A549 (cell line): ENCODE measurements at regions not wholly inside any gene's neighbourhood (a gene's known extent, or its start where the extent isn't known, plus 50 kb on each side); places are given as distances from the start of the nearest gene placed in this dataset.

ENCODE experiments used
- ATAC-seq, 2 experiments: fragments of 200-7000 bp in 1 of 2; fragments of >200 bp in 1 of 2; cut with Nextera tagmentation in 1 of 2; cut with Tn5 transposase in 1 of 2; 3 replicates each; pipeline versions ENCODE4 v1.8.0 to v1.9.1; 2018 to 2020; ENCODE audit warnings: mild to moderate bottlenecking in 1 of 2, moderate library complexity in 1 of 2
- CTCF ChIA-PET: fragments of 300-600 bp; sonication (Branson Sonifier 250); formaldehyde crosslinking; extraction: SDS; loops from one replicate; lab custom pipeline; 2021; ENCODE audit warnings: antibody characterized with exemption, inconsistent platforms; lab: Yijun Ruan, JAX
- POLR2A ChIA-PET: fragments of 350-600 bp; formaldehyde crosslinking; extraction: SDS; loops from one replicate; lab custom pipeline; 2021; ENCODE audit warnings: antibody characterized with exemption, inconsistent platforms; lab: Yijun Ruan, JAX
- DNase-seq, 2 experiments: peaks; one replicate each; pipeline versions ENCODE4 v3.0.0 to v3.0.0-alpha.2; 2011 to 2016; ENCODE audit warnings: low read depth in 1 of 2, low spot score in 1 of 2
- FAIRE-seq: peaks from 2 replicates; lab custom pipeline; 2011; peaks lifted over from hg19 to GRCh38; lab: Jason Lieb, UNC
- H3K27ac ChIP-seq, 2 experiments: fragments of >200 bp; sonication (Bioruptor Twin); formaldehyde crosslinking; 3 replicates each; pipeline ENCODE4 v1.5.1; 2016 to 2017
- H3K4me1 ChIP-seq: fragments of >200 bp; sonication (Bioruptor Twin); formaldehyde crosslinking; 3 replicates; pipeline ENCODE4 v1.6.1; 2016
- H3K4me2 ChIP-seq: fragments of >200 bp; sonication (Bioruptor Twin); formaldehyde crosslinking; 3 replicates; pipeline ENCODE4 v1.6.1; 2016
- H3K4me3 ChIP-seq: fragments of >200 bp; sonication (Bioruptor Twin); formaldehyde crosslinking; 3 replicates; pipeline ENCODE4 v1.5.1; 2016
- H3K9me3 ChIP-seq: fragments of >200 bp; sonication (Bioruptor Twin); formaldehyde crosslinking; 3 replicates; pipeline ENCODE4 v1.6.1; 2016
- BHLHE40 ChIP-seq: IDR thresholded peaks from 2 replicates; pipeline ENCODE4 v1.6.1; 2012; ENCODE audit warnings: low read depth, low read length, inconsistent platforms
- CBX8 ChIP-seq: fragments of 200-600 bp; sonication (generic); IDR thresholded peaks from 2 replicates; pipeline ENCODE4 v1.6.1; 2016
- CEBPB ChIP-seq, 2 experiments: fragments of >200 bp in 1 of 2; sonication (Bioruptor Twin) in 1 of 2; formaldehyde crosslinking in 1 of 2; IDR thresholded peaks; 2 replicates each; pipeline ENCODE4 v1.6.1; 2012 to 2016
- EHF ChIP-seq: fragments of 250-450 bp; sonication (Bioruptor Pico); IDR thresholded peaks from 2 replicates; pipeline ENCODE4 v1.5.0; 2020; ENCODE audit warnings: mild to moderate bottlenecking
- EP300 ChIP-seq, 2 experiments: fragments of >200 bp; sonication (Bioruptor Twin); formaldehyde crosslinking; IDR thresholded peaks; 2 replicates in 1 of 2; 3 replicates in 1 of 2; pipeline ENCODE4 v1.6.1; 2016 to 2017
- ESRRA ChIP-seq: fragments of 150-350 bp; IDR thresholded peaks from 2 replicates; pipeline ENCODE4 v1.6.1; 2014; ENCODE audit warnings: mild to moderate bottlenecking, low read length, borderline replicate concordance
- FOSB ChIP-seq: fragments of 250-450 bp; sonication (Bioruptor Pico); IDR thresholded peaks from 2 replicates; pipeline ENCODE4 v1.5.0; 2020; ENCODE audit warnings: mild to moderate bottlenecking, moderate library complexity
- FOXS1 ChIP-seq: fragments of 250-450 bp; sonication (Bioruptor Pico); IDR thresholded peaks from 2 replicates; pipeline ENCODE4 v1.5.0; 2020; ENCODE audit warnings: mild to moderate bottlenecking, moderate library complexity
- HDAC2 ChIP-seq: fragments of 200-600 bp; sonication (generic); IDR thresholded peaks from 2 replicates; pipeline ENCODE4 v1.6.1; 2016
- HOXB13 ChIP-seq: fragments of 250-450 bp; sonication (Bioruptor Pico); IDR thresholded peaks from 2 replicates; pipeline ENCODE4 v1.5.0; 2020; ENCODE audit warnings: low read depth, mild to moderate bottlenecking, moderate library complexity
- HOXB5 ChIP-seq: fragments of 250-450 bp; sonication (Bioruptor Pico); IDR thresholded peaks from 2 replicates; pipeline ENCODE4 v1.5.0; 2020; ENCODE audit warnings: mild to moderate bottlenecking, moderate library complexity
- JUN ChIP-seq, 2 experiments: fragments of >200 bp; sonication (Bioruptor Twin); formaldehyde crosslinking; IDR thresholded peaks; 2 replicates in 1 of 2; 3 replicates in 1 of 2; pipeline ENCODE4 v1.6.1; 2016 to 2017
- JUNB ChIP-seq: fragments of >200 bp; sonication (Bioruptor Twin); formaldehyde crosslinking; IDR thresholded peaks from 2 replicates; pipeline ENCODE4 v1.6.1; 2016
- KDM1A ChIP-seq: fragments of 200-600 bp; sonication (generic); IDR thresholded peaks from 2 replicates; pipeline ENCODE4 v1.6.1; 2016; ENCODE audit warnings: low read depth, mild to moderate bottlenecking
- KDM5A ChIP-seq: fragments of 200-600 bp; sonication (generic); IDR thresholded peaks from 2 replicates; pipeline ENCODE4 v1.6.1; 2016; ENCODE audit warnings: antibody characterized with exemption, mild to moderate bottlenecking
- MAFK ChIP-seq: fragments of 450-650 bp; IDR thresholded peaks from 2 replicates; pipeline ENCODE4 v1.6.1; 2014; ENCODE audit not compliant: partially characterized antibody
- MYC ChIP-seq: IDR thresholded peaks from 2 replicates; pipeline ENCODE4 v1.6.1; 2012; ENCODE audit warnings: mild to moderate bottlenecking, inconsistent platforms, low read length, improper control_type of control experiment, borderline replicate concordance
- NR3C1 ChIP-seq: fragments of >200 bp; sonication (Bioruptor Twin); formaldehyde crosslinking; IDR thresholded peaks from 3 replicates; pipeline ENCODE4 v1.6.1; 2017
- PHF8 ChIP-seq: fragments of 200-600 bp; sonication (generic); IDR thresholded peaks from 2 replicates; pipeline ENCODE4 v1.6.1; 2016; ENCODE audit warnings: low read depth, mild to moderate bottlenecking, antibody characterized with exemption, moderate library complexity, borderline replicate concordance
- POLR2AphosphoS2 ChIP-seq: conservative IDR thresholded peaks from 2 replicates; pipeline ENCODE4 v1.6.1; 2012; ENCODE audit warnings: low read length, improper control_type of control experiment, inconsistent platforms
- RCOR1 ChIP-seq: fragments of 150-350 bp; IDR thresholded peaks from 2 replicates; pipeline ENCODE4 v1.6.1; 2014; ENCODE audit warnings: antibody characterized with exemption, low read length, low read depth
- RFX5 ChIP-seq: fragments of 450-650 bp; IDR thresholded peaks from 2 replicates; pipeline ENCODE4 v1.7.1; 2014; ENCODE audit warnings: antibody characterized with exemption, mild to moderate bottlenecking, moderate library complexity
- SMC3 ChIP-seq: fragments of >200 bp; sonication (Bioruptor Twin); formaldehyde crosslinking; IDR thresholded peaks from 3 replicates; pipeline ENCODE4 v1.6.1; 2018; ENCODE audit warnings: inconsistent platforms
- TP53 ChIP-seq: fragments of 250-450 bp; sonication (Bioruptor Pico); IDR thresholded peaks from 2 replicates; pipeline ENCODE4 v1.5.0; 2021; ENCODE audit warnings: mild to moderate bottlenecking, moderate library complexity
- ZFP36 ChIP-seq: fragments of 450-650 bp; IDR thresholded peaks from 2 replicates; pipeline ENCODE4 v1.6.1; 2014; ENCODE audit warnings: borderline replicate concordance; ENCODE audit not compliant: partially characterized antibody
- ZNF302 ChIP-seq: fragments of 250-450 bp; sonication (Bioruptor Pico); IDR thresholded peaks from 2 replicates; pipeline ENCODE4 v1.9.0; 2021; ENCODE audit warnings: inconsistent platforms, mild to moderate bottlenecking, moderate library complexity
- ZSCAN20 ChIP-seq: fragments of 250-450 bp; sonication (Bioruptor Pico); IDR thresholded peaks from 2 replicates; pipeline ENCODE4 v1.8.0; 2022; ENCODE audit warnings: mild to moderate bottlenecking, moderate library complexity
- WGBS: methylation state at CpG from one replicate; pipeline ENCODE4 v1.1.6; 2017; ENCODE audit errors: missing lambda C conversion rate; 5-methylcytosine and 5-hydroxymethylcytosine counted together
- TF ChIP-seq, protein P1 (sequence below): fragments of 200-600 bp; sonication (generic); IDR thresholded peaks from 2 replicates; pipeline ENCODE4 v1.6.1; 2016; ENCODE audit warnings: antibody characterized with exemption, mild to moderate bottlenecking, moderate library complexity
- TF ChIP-seq, protein P2 (sequence below): fragments of >200 bp; sonication (Bioruptor Twin); formaldehyde crosslinking; IDR thresholded peaks from 3 replicates; pipeline ENCODE4 v1.5.1; 2016
- TF ChIP-seq, protein P3 (sequence below): fragments of 250-450 bp; sonication (Bioruptor Pico); IDR thresholded peaks from 2 replicates; pipeline ENCODE4 v1.5.0; 2020; ENCODE audit warnings: low read depth, mild to moderate bottlenecking, moderate library complexity
- TF ChIP-seq, protein P4 (sequence below): IDR thresholded peaks from 2 replicates; pipeline ENCODE4 v1.6.1; 2012

DNA sequence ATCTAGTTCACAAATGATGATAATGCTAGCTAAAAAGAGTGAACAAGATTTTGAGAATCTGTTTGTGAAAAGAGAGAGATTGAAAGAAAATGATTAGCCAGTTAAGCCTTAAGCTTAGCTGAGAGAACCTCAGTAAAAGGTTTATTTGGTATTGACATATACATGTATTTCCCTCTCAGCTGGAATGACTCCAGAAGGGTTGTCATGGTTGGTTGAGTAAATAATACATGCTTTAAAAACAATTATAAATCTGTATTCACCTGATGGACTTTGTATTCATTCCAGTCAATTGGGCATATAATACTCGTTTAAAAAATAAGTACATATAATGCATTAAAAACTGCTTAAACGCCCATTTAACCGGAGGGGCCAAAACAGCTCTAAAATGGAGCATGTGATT, 181.4 kb downstream of the GRB14 start:
- no peak overlapping the region for H3K27ac ChIP-seq
- no peak for ATAC-seq
- FAIRE-seq = no peak
- WGBS = 62% methylated on average over 3 of the region's 3 CpGs
- no peaks in the 10 kb centered on the region for H3K4me1 ChIP-seq
- TF ChIP-seq HDAC2 (no peak), MYC (no peak), EP300 (IDR thresholded peaks at IDR 0.05) (no peak), RFX5 (no peak), ZFP36 (no peak), NR3C1 (no peak), ZNF302 (no peak), BHLHE40 (no peak), EHF (CRISPR knock-in tag) (no peak), SMC3 (no peak), TP53 (CRISPR knock-in tag) (no peak), CBX8 (no peak), JUNB (no peak), HOXB13 (CRISPR knock-in tag) (no peak), JUN (IDR thresholded peaks at IDR 0.05) (no peak), ZSCAN20 (no peak)
- TF ChIP-seq, protein P1, sequence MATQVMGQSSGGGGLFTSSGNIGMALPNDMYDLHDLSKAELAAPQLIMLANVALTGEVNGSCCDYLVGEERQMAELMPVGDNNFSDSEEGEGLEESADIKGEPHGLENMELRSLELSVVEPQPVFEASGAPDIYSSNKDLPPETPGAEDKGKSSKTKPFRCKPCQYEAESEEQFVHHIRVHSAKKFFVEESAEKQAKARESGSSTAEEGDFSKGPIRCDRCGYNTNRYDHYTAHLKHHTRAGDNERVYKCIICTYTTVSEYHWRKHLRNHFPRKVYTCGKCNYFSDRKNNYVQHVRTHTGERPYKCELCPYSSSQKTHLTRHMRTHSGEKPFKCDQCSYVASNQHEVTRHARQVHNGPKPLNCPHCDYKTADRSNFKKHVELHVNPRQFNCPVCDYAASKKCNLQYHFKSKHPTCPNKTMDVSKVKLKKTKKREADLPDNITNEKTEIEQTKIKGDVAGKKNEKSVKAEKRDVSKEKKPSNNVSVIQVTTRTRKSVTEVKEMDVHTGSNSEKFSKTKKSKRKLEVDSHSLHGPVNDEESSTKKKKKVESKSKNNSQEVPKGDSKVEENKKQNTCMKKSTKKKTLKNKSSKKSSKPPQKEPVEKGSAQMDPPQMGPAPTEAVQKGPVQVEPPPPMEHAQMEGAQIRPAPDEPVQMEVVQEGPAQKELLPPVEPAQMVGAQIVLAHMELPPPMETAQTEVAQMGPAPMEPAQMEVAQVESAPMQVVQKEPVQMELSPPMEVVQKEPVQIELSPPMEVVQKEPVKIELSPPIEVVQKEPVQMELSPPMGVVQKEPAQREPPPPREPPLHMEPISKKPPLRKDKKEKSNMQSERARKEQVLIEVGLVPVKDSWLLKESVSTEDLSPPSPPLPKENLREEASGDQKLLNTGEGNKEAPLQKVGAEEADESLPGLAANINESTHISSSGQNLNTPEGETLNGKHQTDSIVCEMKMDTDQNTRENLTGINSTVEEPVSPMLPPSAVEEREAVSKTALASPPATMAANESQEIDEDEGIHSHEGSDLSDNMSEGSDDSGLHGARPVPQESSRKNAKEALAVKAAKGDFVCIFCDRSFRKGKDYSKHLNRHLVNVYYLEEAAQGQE = no peak
- TF ChIP-seq, protein P2, sequence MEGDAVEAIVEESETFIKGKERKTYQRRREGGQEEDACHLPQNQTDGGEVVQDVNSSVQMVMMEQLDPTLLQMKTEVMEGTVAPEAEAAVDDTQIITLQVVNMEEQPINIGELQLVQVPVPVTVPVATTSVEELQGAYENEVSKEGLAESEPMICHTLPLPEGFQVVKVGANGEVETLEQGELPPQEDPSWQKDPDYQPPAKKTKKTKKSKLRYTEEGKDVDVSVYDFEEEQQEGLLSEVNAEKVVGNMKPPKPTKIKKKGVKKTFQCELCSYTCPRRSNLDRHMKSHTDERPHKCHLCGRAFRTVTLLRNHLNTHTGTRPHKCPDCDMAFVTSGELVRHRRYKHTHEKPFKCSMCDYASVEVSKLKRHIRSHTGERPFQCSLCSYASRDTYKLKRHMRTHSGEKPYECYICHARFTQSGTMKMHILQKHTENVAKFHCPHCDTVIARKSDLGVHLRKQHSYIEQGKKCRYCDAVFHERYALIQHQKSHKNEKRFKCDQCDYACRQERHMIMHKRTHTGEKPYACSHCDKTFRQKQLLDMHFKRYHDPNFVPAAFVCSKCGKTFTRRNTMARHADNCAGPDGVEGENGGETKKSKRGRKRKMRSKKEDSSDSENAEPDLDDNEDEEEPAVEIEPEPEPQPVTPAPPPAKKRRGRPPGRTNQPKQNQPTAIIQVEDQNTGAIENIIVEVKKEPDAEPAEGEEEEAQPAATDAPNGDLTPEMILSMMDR = no peak
- TF ChIP-seq, protein P3, sequence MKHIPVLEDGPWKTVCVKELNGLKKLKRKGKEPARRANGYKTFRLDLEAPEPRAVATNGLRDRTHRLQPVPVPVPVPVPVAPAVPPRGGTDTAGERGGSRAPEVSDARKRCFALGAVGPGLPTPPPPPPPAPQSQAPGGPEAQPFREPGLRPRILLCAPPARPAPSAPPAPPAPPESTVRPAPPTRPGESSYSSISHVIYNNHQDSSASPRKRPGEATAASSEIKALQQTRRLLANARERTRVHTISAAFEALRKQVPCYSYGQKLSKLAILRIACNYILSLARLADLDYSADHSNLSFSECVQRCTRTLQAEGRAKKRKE (CRISPR knock-in tag) = no peak
- ChIA-PET POLR2A (no interaction called here), CTCF (interaction anchor here (1.3 kb wide), 1 partner anchor 22 kb away, joined by 3 read pairs; no protein-coding TSS in a partner anchor)
- no peak overlapping the region for H3K4me2 ChIP-seq
- DNase-seq = no peak
- H3K4me3 ChIP-seq = no peak overlapping the region
- H3K9me3 ChIP-seq = no peaks in the 10 kb centered on the region

DNA sequence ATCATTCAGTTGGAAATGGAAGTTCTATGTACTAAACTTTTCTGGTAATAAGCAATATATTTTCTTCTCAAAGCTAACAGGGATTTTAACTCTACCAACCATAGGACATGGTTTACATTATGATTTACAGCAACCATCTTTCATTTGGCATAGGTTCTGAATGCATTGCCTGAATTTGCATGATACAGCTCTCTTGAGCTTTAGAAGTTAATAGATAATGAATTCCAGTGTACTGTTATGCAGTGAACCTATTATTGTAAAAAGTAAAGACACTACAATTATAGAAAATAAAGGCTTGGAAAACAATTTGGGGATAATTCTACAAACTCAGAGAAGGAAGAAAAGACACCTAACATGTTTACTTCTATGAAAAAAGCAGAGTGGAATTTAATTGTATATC, 182.0 kb downstream of the GRB14 start:
- Histone ChIP-seq H3K4me3 (no peak overlapping the region), H3K4me2 (no peak overlapping the region), H3K27ac (no peak overlapping the region), H3K4me1 (no peaks in the 10 kb centered on the region), H3K9me3 (no peaks in the 10 kb centered on the region)
- ATAC-seq (no peak), FAIRE-seq (no peak), DNase-seq (no peak)
- ChIA-PET POLR2A (no interaction called here), CTCF (interaction anchor here (1.3 kb wide), 1 partner anchor 21 kb away, joined by 3 read pairs; no protein-coding TSS in a partner anchor)
- TF ChIP-seq CEBPB (IDR thresholded peaks at IDR 0.05) (no peak), FOSB (CRISPR knock-in tag) (no peak), POLR2AphosphoS2 (no peak), PHF8 (no peak), KDM5A (no peak), FOXS1 (no peak), ESRRA (no peak), HOXB13 (CRISPR knock-in tag) (no peak), KDM1A (no peak), RCOR1 (no peak), MAFK (no peak), HOXB5 (no peak)
- TF ChIP-seq, protein P4, sequence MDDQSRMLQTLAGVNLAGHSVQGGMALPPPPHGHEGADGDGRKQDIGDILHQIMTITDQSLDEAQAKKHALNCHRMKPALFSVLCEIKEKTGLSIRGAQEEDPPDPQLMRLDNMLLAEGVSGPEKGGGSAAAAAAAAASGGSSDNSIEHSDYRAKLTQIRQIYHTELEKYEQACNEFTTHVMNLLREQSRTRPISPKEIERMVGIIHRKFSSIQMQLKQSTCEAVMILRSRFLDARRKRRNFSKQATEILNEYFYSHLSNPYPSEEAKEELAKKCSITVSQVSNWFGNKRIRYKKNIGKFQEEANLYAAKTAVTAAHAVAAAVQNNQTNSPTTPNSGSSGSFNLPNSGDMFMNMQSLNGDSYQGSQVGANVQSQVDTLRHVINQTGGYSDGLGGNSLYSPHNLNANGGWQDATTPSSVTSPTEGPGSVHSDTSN = no peak
- TF ChIP-seq, protein P1 = no peak
